HL-60 (cell line): ENCODE measurements at regions not wholly inside any gene's neighbourhood (a gene's known extent, or its start where the extent isn't known, plus 50 kb on each side); places are given as distances from the start of the nearest gene placed in this dataset.

Source experiments
- DNase-seq, 2 experiments: peaks; one replicate each; pipeline ENCODE4 v3.0.0-alpha.2; 2010 to 2020; ENCODE audit warnings: low read depth in 1 of 2, low spot score in 1 of 2
- H3K27ac ChIP-seq: fragments of 250-450 bp; sonication (Bioruptor Pico); replicated peaks from 2 replicates; pipeline ENCODE4 v1.5.1; 2020; ENCODE audit warnings: mild to moderate bottlenecking, moderate library complexity
- H3K27me3 ChIP-seq: fragments of 250-450 bp; sonication (Bioruptor Pico); 2 replicates; pipeline ENCODE4 v1.5.1; 2021; ENCODE audit warnings: mild to moderate bottlenecking, moderate library complexity; ENCODE audit not compliant: insufficient read depth, poor library complexity, severe bottlenecking
- H3K4me3 ChIP-seq: replicated peaks from 2 replicates; pipeline ENCODE4 v1.5.1; 2011; ENCODE audit warnings: mild to moderate bottlenecking, control low read depth, low read length; ENCODE audit not compliant: insufficient read depth
- CTCF ChIP-seq: IDR thresholded peaks from one replicate; pipeline ENCODE4 v1.5.1; 2011; ENCODE audit warnings: low read length, control low read depth, inconsistent platforms; ENCODE audit not compliant: insufficient read depth
- GABPA ChIP-seq: IDR thresholded peaks from 2 replicates; pipeline ENCODE4 v1.6.1; 2012; ENCODE audit warnings: low read depth
- POLR2AphosphoS5 ChIP-seq: IDR thresholded peaks from 2 replicates; pipeline ENCODE4 v1.6.1; 2012; ENCODE audit warnings: low read depth
- REST ChIP-seq: IDR thresholded peaks from 2 replicates; pipeline ENCODE4 v1.6.1; 2012; ENCODE audit warnings: low read depth; ENCODE audit not compliant: insufficient replicate concordance
- SPI1 ChIP-seq: IDR thresholded peaks from 2 replicates; pipeline ENCODE4 v1.6.1; 2012; ENCODE audit warnings: low read depth, mild to moderate bottlenecking, borderline replicate concordance

- TF ChIP-seq POLR2AphosphoS5 (no peak), GABPA (no peak), CTCF (no peak), SPI1 (no peak), REST (no peak)
- no peaks in the 10 kb centered on the region for H3K27me3 ChIP-seq
- H3K27ac ChIP-seq = no peak overlapping the region
- H3K4me3 ChIP-seq = no peak overlapping the region
- no peak for DNase-seq
These were observed 99.8 kb downstream of the JCAD start for GRCh38 chr10:29959586-29959985.

- no peaks in the 10 kb centered on the region for H3K27me3 ChIP-seq
- DNase-seq = no peak
- no peak overlapping the region for H3K27ac ChIP-seq
- TF ChIP-seq CTCF = no peak
- TF ChIP-seq SPI1 = no peak
- no peak for TF ChIP-seq GABPA
- TF ChIP-seq REST = no peak
- TF ChIP-seq POLR2AphosphoS5 = no peak
- H3K4me3 ChIP-seq = no peak overlapping the region
These were observed 100.9 kb downstream of the JCAD start for GRCh38 chr10:29958440-29958839.

GRCh38 chr10:29957907-29958331 is 101.5 kb downstream of the JCAD start:
- Histone ChIP-seq H3K27me3 (no peaks in the 10 kb centered on the region), H3K4me3 (no peak overlapping the region), H3K27ac (no peak overlapping the region)
- TF ChIP-seq GABPA (no peak), POLR2AphosphoS5 (no peak), REST (no peak), SPI1 (no peak), CTCF (no peak)
- no peak for DNase-seq
